Medulla oblongata (tissue), 1 donor: ENCODE measurements at regions not wholly inside any gene's neighbourhood (a gene's known extent, or its start where the extent isn't known, plus 50 kb on each side); places are given as distances from the start of the nearest gene placed in this dataset.

Experiments
- DNase-seq: peaks from one replicate; pipeline ENCODE4 v3.0.0-alpha.2; 2015; ENCODE audit errors: extremely low spot score

DNA sequence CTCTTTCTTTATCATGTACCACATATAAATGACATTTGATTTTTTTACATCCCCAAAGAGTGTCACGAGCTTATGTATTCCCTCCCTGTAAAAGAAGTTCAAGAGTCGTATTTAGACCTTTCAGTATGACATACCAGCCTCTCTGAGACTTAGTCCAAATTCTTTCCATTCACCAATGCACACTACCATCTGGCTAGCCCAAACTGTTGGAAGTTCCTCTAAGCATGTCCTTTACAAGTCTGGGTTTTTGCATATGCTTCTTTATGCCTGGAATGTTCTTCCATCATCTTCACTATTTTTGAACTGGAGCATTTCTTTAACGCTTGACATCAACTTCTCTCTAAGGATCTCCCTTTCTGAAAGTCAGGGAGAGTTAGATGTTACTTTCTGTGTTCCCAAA, 68.5 kb upstream of the RGS6 start:
- DNase-seq: no peak
